Endodermal cell (in vitro differentiated cells): ENCODE measurements at regions not wholly inside any gene's neighbourhood (a gene's known extent, or its start where the extent isn't known, plus 50 kb on each side); places are given as distances from the start of the nearest gene placed in this dataset.

Experiments
- DNase-seq: peaks from one replicate; pipeline ENCODE4 v3.0.0-alpha.2; 2017
- H3K27ac ChIP-seq: 2 replicates; pipeline ENCODE4 v1.5.1; 2013; ENCODE audit warnings: mild to moderate bottlenecking, low read depth, low read length, moderate library complexity
- H3K27me3 ChIP-seq: 2 replicates; pipeline ENCODE4 v1.6.1; 2013; ENCODE audit warnings: mild to moderate bottlenecking, low read length, moderate library complexity; ENCODE audit not compliant: insufficient read depth, control insufficient read depth, poor library complexity, severe bottlenecking
- H3K36me3 ChIP-seq: 2 replicates; pipeline ENCODE4 v1.7.0; 2013; ENCODE audit warnings: mild to moderate bottlenecking, low read length, moderate library complexity; ENCODE audit not compliant: control insufficient read depth, insufficient read depth
- H3K4me1 ChIP-seq: one replicate; pipeline ENCODE4 v1.7.0; 2013; ENCODE audit warnings: low read length; ENCODE audit not compliant: control insufficient read depth, insufficient read depth
- H3K4me3 ChIP-seq: 2 replicates; pipeline ENCODE4 v1.5.1; 2013; ENCODE audit warnings: mild to moderate bottlenecking, low read length, moderate library complexity
- H3K9ac ChIP-seq: 2 replicates; pipeline ENCODE4 v1.6.1; 2013; ENCODE audit warnings: mild to moderate bottlenecking, low read length, moderate library complexity; ENCODE audit not compliant: poor library complexity, severe bottlenecking; ENCODE audit errors: extremely low read depth
- H3K9me3 ChIP-seq: 2 replicates; pipeline ENCODE4 v1.6.1; 2013; ENCODE audit warnings: mild to moderate bottlenecking, low read length, moderate library complexity; ENCODE audit not compliant: control insufficient read depth
- H3K27ac Mint-ChIP-seq: 2 replicates; pipeline ENCODE4 v1.8.0; 2020; ENCODE audit warnings: mixed read lengths
- H3K27me3 Mint-ChIP-seq: 2 replicates; pipeline ENCODE4 v1.8.0; 2021; ENCODE audit warnings: mild to moderate bottlenecking, mixed read lengths; ENCODE audit not compliant: insufficient read depth
- H3K36me3 Mint-ChIP-seq: 2 replicates; pipeline ENCODE4 v1.8.0; 2020; ENCODE audit warnings: low read depth, mixed read lengths
- H3K4me1 Mint-ChIP-seq: 2 replicates; pipeline ENCODE4 v1.8.0; 2020; ENCODE audit warnings: mixed read lengths
- H3K4me3 Mint-ChIP-seq: 2 replicates; pipeline ENCODE4 v1.8.0; 2020; ENCODE audit warnings: mild to moderate bottlenecking, moderate library complexity, mixed read lengths
- H3K9me3 Mint-ChIP-seq: 2 replicates; pipeline ENCODE4 v1.8.0; 2020; ENCODE audit warnings: mild to moderate bottlenecking, mixed read lengths
- CTCF ChIP-seq: fragments of 200-600 bp; sonication (generic); conservative IDR thresholded peaks from 2 replicates; pipeline ENCODE4 v1.5.0; 2021; ENCODE audit warnings: antibody characterized with exemption, mild to moderate bottlenecking
- WGBS, 2 experiments: methylation state at CpG; one replicate each; pipeline versions ENCODE4 v1.1.5 to v1.1.7; 2013; ENCODE audit warnings: missing lambda C conversion rate in 2 of 2, mixed read lengths in 1 of 2; ENCODE audit not compliant: insufficient coverage in 1 of 2, insufficient read length in 1 of 2; 5-methylcytosine and 5-hydroxymethylcytosine counted together

GRCh38 chr4:123529278-123529568 is 132.6 kb downstream of the SPRY1 start:
- no peak for TF ChIP-seq CTCF
- DNase-seq, result no peak
- Mint-ChIP-seq H3K4me3 (no peak overlapping the region), H3K27me3 (no peaks in the 10 kb centered on the region), H3K36me3 (peaks cover 2% of the 10 kb centered on the region), H3K9me3 (peaks cover 4% of the 10 kb centered on the region), H3K4me1 (peaks cover 3% of the 10 kb centered on the region), H3K27ac (no peak overlapping the region)
- no peak overlapping the region for H3K27ac ChIP-seq
- H3K9ac ChIP-seq, result no peak overlapping the region
- 83 to 100% methylated on average over 1 to 2 of the region's 2 CpGs for WGBS, 2 experiments
- H3K4me1 ChIP-seq, result no peaks in the 10 kb centered on the region
- no peak overlapping the region for H3K4me3 ChIP-seq
- H3K27me3 ChIP-seq, result no peaks in the 10 kb centered on the region
- H3K36me3 ChIP-seq, result no peaks in the 10 kb centered on the region
- H3K9me3 ChIP-seq, result no peaks in the 10 kb centered on the region

- Mint-ChIP-seq H3K9me3 (peaks cover 5% of the 10 kb centered on the region), H3K27ac (no peak overlapping the region), H3K4me3 (no peak overlapping the region), H3K4me1 (peaks cover 3% of the 10 kb centered on the region), H3K27me3 (no peaks in the 10 kb centered on the region), H3K36me3 (peaks cover 2% of the 10 kb centered on the region)
- 98% methylated on average over 3 of the region's 3 CpGs; no CpG with 5 or more reads in 1 of the 2 experiments for WGBS, 2 experiments
- H3K9me3 ChIP-seq, result no peaks in the 10 kb centered on the region
- no peak overlapping the region for H3K4me3 ChIP-seq
- no peak overlapping the region for H3K27ac ChIP-seq
- H3K4me1 ChIP-seq, result no peaks in the 10 kb centered on the region
- DNase-seq, result no peak
- no peak overlapping the region for H3K9ac ChIP-seq
- no peak for TF ChIP-seq CTCF
- H3K36me3 ChIP-seq, result no peaks in the 10 kb centered on the region
- H3K27me3 ChIP-seq, result no peaks in the 10 kb centered on the region
These were observed 133.8 kb downstream of the SPRY1 start for GRCh38 chr4:123530357-123530756.

- H3K27me3 Mint-ChIP-seq, result no peaks in the 10 kb centered on the region
- H3K4me1 Mint-ChIP-seq, result peaks cover 6% of the 10 kb centered on the region
- 100% methylated on average over 1 of the region's 1 CpG; no CpG with 5 or more reads in 1 of the 2 experiments for WGBS, 2 experiments
- no peaks in the 10 kb centered on the region for H3K9me3 ChIP-seq
- peaks cover 2% of the 10 kb centered on the region for H3K36me3 Mint-ChIP-seq
- H3K9me3 Mint-ChIP-seq, result peaks cover 22% of the 10 kb centered on the region
- TF ChIP-seq CTCF, result no peak
- H3K9ac ChIP-seq, result no peak overlapping the region
- no peaks in the 10 kb centered on the region for H3K27me3 ChIP-seq
- DNase-seq, result no peak
- no peak overlapping the region for H3K4me3 Mint-ChIP-seq
- H3K4me1 ChIP-seq, result no peaks in the 10 kb centered on the region
- H3K36me3 ChIP-seq, result no peaks in the 10 kb centered on the region
- no peak overlapping the region for H3K27ac ChIP-seq
- H3K4me3 ChIP-seq, result no peak overlapping the region
- no peak overlapping the region for H3K27ac Mint-ChIP-seq
These were observed 138.6 kb downstream of the SPRY1 start for GRCh38 chr4:123535037-123535748.
